GM23248 (cell line): ENCODE measurements at regions not wholly inside any gene's neighbourhood (a gene's known extent, or its start where the extent isn't known, plus 50 kb on each side); places are given as distances from the start of the nearest gene placed in this dataset.

ENCODE experiments used
- EZH2 ChIP-seq: fragments of 200-600 bp; sonication (generic); IDR thresholded peaks from 2 replicates; pipeline ENCODE4 v1.6.1; 2018; ENCODE audit warnings: antibody characterized with exemption, mild to moderate bottlenecking; ENCODE audit not compliant: insufficient read depth, poor library complexity, severe bottlenecking
- EZH2phosphoT487 ChIP-seq: fragments of 200-600 bp; sonication (generic); IDR thresholded peaks from 2 replicates; pipeline ENCODE4 v1.6.1; 2018; ENCODE audit warnings: antibody characterized with exemption, moderate library complexity, mild to moderate bottlenecking, low read depth; ENCODE audit not compliant: insufficient read depth

DNA sequence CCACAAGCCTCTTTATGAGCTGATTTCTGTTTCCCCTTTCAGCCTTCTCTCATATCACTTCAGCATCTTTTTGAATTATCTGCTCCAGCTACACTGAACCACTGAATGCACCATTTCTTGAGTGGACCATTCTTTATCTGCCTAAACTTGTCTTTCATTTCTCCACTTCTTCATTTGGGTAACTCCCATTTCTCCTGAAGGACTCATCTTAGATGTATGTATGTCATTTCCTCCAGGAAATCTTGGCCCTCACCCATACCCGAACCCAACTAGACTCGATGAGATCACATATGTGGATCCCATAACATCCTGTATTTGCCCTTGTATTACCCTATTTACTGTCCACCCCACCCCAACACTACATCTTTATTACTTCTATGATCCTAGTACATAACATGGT is 249.8 kb downstream of the KIF4B start:
- TF ChIP-seq EZH2phosphoT487: no peak
- no peak for TF ChIP-seq EZH2
